ENCODE measurements at regions not wholly inside any gene's neighbourhood (a gene's known extent, or its start where the extent isn't known, plus 50 kb on each side); places are given as distances from the start of the nearest gene placed in this dataset.

GRCh38 chr14:40004871-40005500, 572.8 kb upstream of the FBXO33 start:
- H3K4me3 ChIP-seq, result no peak overlapping the region

GRCh38 chr14:40003773-40004172, 571.5 kb upstream of the FBXO33 start:
- H3K27ac ChIP-seq, result no peak overlapping the region
- no peaks in the 10 kb centered on the region for H3K4me1 ChIP-seq (replicated peaks)
- no peak overlapping the region for H3K4me3 ChIP-seq
- no peaks in the 10 kb centered on the region for H3K9me3 ChIP-seq (replicated peaks)
- no peaks in the 10 kb centered on the region for H3K27me3 ChIP-seq (replicated peaks)
- DNase-seq (ENCODE audit: low read depth in 1 of 2, low spot score in 2 of 2), result no peak
- no peaks in the 10 kb centered on the region for H3K36me3 ChIP-seq

More at GRCh38 chr14:40004871-40005500, 572.8 kb upstream of the FBXO33 start:
- DNase-seq (ENCODE audit: low read depth in 1 of 2, low spot score in 2 of 2), result no peak
- Histone ChIP-seq H3K4me1 (replicated peaks) (no peaks in the 10 kb centered on the region), H3K27ac (no peak overlapping the region), H3K9me3 (replicated peaks) (no peaks in the 10 kb centered on the region), H3K27me3 (replicated peaks) (no peaks in the 10 kb centered on the region), H3K36me3 (no peaks in the 10 kb centered on the region)

- Histone ChIP-seq H3K27me3 (replicated peaks) (no peaks in the 10 kb centered on the region), H3K4me3 (no peak overlapping the region), H3K36me3 (no peaks in the 10 kb centered on the region), H3K4me1 (replicated peaks) (no peaks in the 10 kb centered on the region), H3K27ac (no peak overlapping the region), H3K9me3 (replicated peaks) (no peaks in the 10 kb centered on the region)
- no peak for DNase-seq (ENCODE audit: low read depth in 1 of 2, low spot score in 2 of 2)
Measured at GRCh38 chr14:39998854-39999253, 566.6 kb upstream of the FBXO33 start.

- Histone ChIP-seq H3K9me3 (replicated peaks) (no peaks in the 10 kb centered on the region), H3K27ac (no peak overlapping the region), H3K4me3 (no peak overlapping the region), H3K36me3 (no peaks in the 10 kb centered on the region), H3K4me1 (replicated peaks) (no peaks in the 10 kb centered on the region), H3K27me3 (replicated peaks) (no peaks in the 10 kb centered on the region)
- no peak for DNase-seq (ENCODE audit: low read depth in 1 of 2, low spot score in 2 of 2)
Measured at GRCh38 chr14:39998114-39998513, 565.9 kb upstream of the FBXO33 start.

- H3K27ac ChIP-seq, result no peak overlapping the region
- no peak overlapping the region for H3K4me3 ChIP-seq
- H3K36me3 ChIP-seq, result no peaks in the 10 kb centered on the region
- no peak for DNase-seq (ENCODE audit: low read depth in 1 of 2, low spot score in 2 of 2)
- no peaks in the 10 kb centered on the region for H3K4me1 ChIP-seq (replicated peaks)
- H3K27me3 ChIP-seq (replicated peaks), result no peaks in the 10 kb centered on the region
- no peaks in the 10 kb centered on the region for H3K9me3 ChIP-seq (replicated peaks)
Measured at GRCh38 chr14:39991041-39991440, 558.8 kb upstream of the FBXO33 start.

- no peak overlapping the region for H3K4me3 ChIP-seq
- DNase-seq (ENCODE audit: low read depth in 1 of 2, low spot score in 2 of 2), result no peak
- H3K36me3 ChIP-seq, result no peaks in the 10 kb centered on the region
- H3K9me3 ChIP-seq (replicated peaks), result no peaks in the 10 kb centered on the region
- no peaks in the 10 kb centered on the region for H3K27me3 ChIP-seq (replicated peaks)
- H3K4me1 ChIP-seq (replicated peaks), result no peaks in the 10 kb centered on the region
- H3K27ac ChIP-seq, result no peak overlapping the region
Measured at GRCh38 chr14:39988939-39989338, 556.7 kb upstream of the FBXO33 start.

GRCh38 chr14:39984323-39984722, 552.1 kb upstream of the FBXO33 start:
- H3K4me3 ChIP-seq, result no peak overlapping the region
- DNase-seq (ENCODE audit: low read depth in 1 of 2, low spot score in 2 of 2), result no peak

GRCh38 chr14:39977198-39977597, 545.0 kb upstream of the FBXO33 start:
- Histone ChIP-seq H3K9me3 (replicated peaks) (no peaks in the 10 kb centered on the region), H3K36me3 (no peaks in the 10 kb centered on the region), H3K27ac (no peak overlapping the region), H3K27me3 (replicated peaks) (no peaks in the 10 kb centered on the region), H3K4me1 (replicated peaks) (no peaks in the 10 kb centered on the region), H3K4me3 (no peak overlapping the region)
- no peak for DNase-seq (ENCODE audit: low read depth in 1 of 2, low spot score in 2 of 2)

More at GRCh38 chr14:39984323-39984722, 552.1 kb upstream of the FBXO33 start:
- no peaks in the 10 kb centered on the region for H3K36me3 ChIP-seq
- no peaks in the 10 kb centered on the region for H3K9me3 ChIP-seq (replicated peaks)
- H3K27ac ChIP-seq, result no peak overlapping the region
- H3K4me1 ChIP-seq (replicated peaks), result no peaks in the 10 kb centered on the region
- H3K27me3 ChIP-seq (replicated peaks), result no peaks in the 10 kb centered on the region

GRCh38 chr14:39974036-39974435, 541.8 kb upstream of the FBXO33 start:
- Histone ChIP-seq H3K27ac (no peak overlapping the region), H3K4me1 (replicated peaks) (no peaks in the 10 kb centered on the region), H3K36me3 (no peaks in the 10 kb centered on the region), H3K27me3 (replicated peaks) (no peaks in the 10 kb centered on the region), H3K4me3 (no peak overlapping the region), H3K9me3 (replicated peaks) (no peaks in the 10 kb centered on the region)
- DNase-seq (ENCODE audit: low read depth in 1 of 2, low spot score in 2 of 2), result no peak

- Histone ChIP-seq H3K27ac (no peak overlapping the region), H3K27me3 (replicated peaks) (no peaks in the 10 kb centered on the region), H3K36me3 (no peaks in the 10 kb centered on the region), H3K9me3 (replicated peaks) (no peaks in the 10 kb centered on the region), H3K4me3 (no peak overlapping the region), H3K4me1 (replicated peaks) (no peaks in the 10 kb centered on the region)
- no peak for DNase-seq (ENCODE audit: low read depth in 1 of 2, low spot score in 2 of 2)
Measured at GRCh38 chr14:39972704-39973103, 540.5 kb upstream of the FBXO33 start.

GRCh38 chr14:39967885-39968284, 535.7 kb upstream of the FBXO33 start:
- no peaks in the 10 kb centered on the region for H3K9me3 ChIP-seq (replicated peaks)
- H3K27me3 ChIP-seq (replicated peaks), result no peaks in the 10 kb centered on the region
- no peaks in the 10 kb centered on the region for H3K4me1 ChIP-seq (replicated peaks)
- no peak for DNase-seq (ENCODE audit: low read depth in 1 of 2, low spot score in 2 of 2)
- H3K4me3 ChIP-seq, result no peak overlapping the region
- H3K27ac ChIP-seq, result no peak overlapping the region
- H3K36me3 ChIP-seq, result no peaks in the 10 kb centered on the region

GRCh38 chr14:39957987-39958386, 525.8 kb upstream of the FBXO33 start:
- no peak overlapping the region for H3K4me3 ChIP-seq
- no peak overlapping the region for H3K27ac ChIP-seq
- DNase-seq (ENCODE audit: low read depth in 1 of 2, low spot score in 2 of 2), result no peak
- no peaks in the 10 kb centered on the region for H3K9me3 ChIP-seq (replicated peaks)
- no peaks in the 10 kb centered on the region for H3K4me1 ChIP-seq (replicated peaks)
- H3K27me3 ChIP-seq (replicated peaks), result no peaks in the 10 kb centered on the region
- H3K36me3 ChIP-seq, result no peaks in the 10 kb centered on the region

- Histone ChIP-seq H3K27me3 (replicated peaks) (no peaks in the 10 kb centered on the region), H3K4me1 (replicated peaks) (no peaks in the 10 kb centered on the region), H3K36me3 (no peaks in the 10 kb centered on the region), H3K9me3 (replicated peaks) (no peaks in the 10 kb centered on the region), H3K27ac (no peak overlapping the region), H3K4me3 (no peak overlapping the region)
- DNase-seq (ENCODE audit: low read depth in 1 of 2, low spot score in 2 of 2), result no peak
Measured at GRCh38 chr14:39957290-39957689, 525.1 kb upstream of the FBXO33 start.

GRCh38 chr14:39956372-39956771, 524.1 kb upstream of the FBXO33 start:
- Histone ChIP-seq H3K27ac (no peak overlapping the region), H3K27me3 (replicated peaks) (no peaks in the 10 kb centered on the region), H3K36me3 (no peaks in the 10 kb centered on the region), H3K4me3 (no peak overlapping the region), H3K9me3 (replicated peaks) (no peaks in the 10 kb centered on the region), H3K4me1 (replicated peaks) (no peaks in the 10 kb centered on the region)
- DNase-seq (ENCODE audit: low read depth in 1 of 2, low spot score in 2 of 2), result no peak

GRCh38 chr14:39948235-39948634, 516.0 kb upstream of the FBXO33 start:
- Histone ChIP-seq H3K27me3 (replicated peaks) (no peaks in the 10 kb centered on the region), H3K27ac (no peak overlapping the region), H3K9me3 (replicated peaks) (no peaks in the 10 kb centered on the region), H3K4me3 (no peak overlapping the region), H3K36me3 (no peaks in the 10 kb centered on the region), H3K4me1 (replicated peaks) (no peaks in the 10 kb centered on the region)
- DNase-seq (ENCODE audit: low read depth in 1 of 2, low spot score in 2 of 2), result no peak
